HG03460 (cell line): ENCODE measurements at regions not wholly inside any gene's neighbourhood (a gene's known extent, or its start where the extent isn't known, plus 50 kb on each side); places are given as distances from the start of the nearest gene placed in this dataset.

Experiments used
- ATAC-seq: cut with Tn5 transposase; IDR thresholded peaks from one replicate; pipeline ENCODE4 v1.9.1; 2021; ENCODE audit not compliant: unreplicated experiment

GRCh38 chr5:97538912-97539311, 355.9 kb upstream of the RIOK2 start:
- ATAC-seq: no peak

DNA sequence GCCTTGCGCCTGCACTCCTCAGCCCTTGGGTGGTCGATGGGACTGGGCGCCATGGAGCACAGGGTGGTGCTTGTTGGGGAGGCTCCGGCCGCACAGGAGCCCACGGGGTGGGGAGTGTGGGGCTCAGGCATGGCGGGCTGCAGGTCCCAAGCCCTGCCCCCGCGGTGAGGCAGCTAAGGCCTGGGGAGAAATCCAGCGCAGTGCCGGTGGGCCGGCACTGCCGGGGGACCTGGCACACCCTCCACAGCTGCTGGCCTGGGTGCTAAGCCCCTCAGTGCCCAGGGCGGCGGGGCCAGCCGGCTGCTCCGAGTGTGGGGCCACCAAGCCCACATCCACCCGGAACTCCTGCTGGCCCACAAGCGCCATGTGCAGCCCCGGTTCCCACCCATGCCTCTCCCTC, 358.8 kb upstream of the RIOK2 start:
- ATAC-seq: no peak

DNA sequence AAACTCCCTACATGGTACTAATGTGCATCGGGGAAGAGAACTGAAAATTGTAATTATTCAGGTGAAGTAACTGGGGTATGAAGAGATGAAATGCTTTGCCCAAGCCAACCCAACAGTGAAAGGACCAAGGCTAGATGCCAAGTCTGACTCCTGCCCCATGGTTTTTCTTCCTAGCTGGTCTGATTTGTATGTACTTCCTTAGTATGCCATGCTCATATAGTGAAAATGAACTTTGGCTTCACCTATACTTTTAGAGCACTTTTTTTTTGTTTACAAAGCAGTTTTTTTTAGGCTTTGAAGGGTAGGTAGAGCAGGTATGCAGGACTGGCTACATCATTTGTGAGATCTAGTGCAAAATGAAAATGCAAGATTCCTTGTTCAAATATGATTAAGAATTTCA, 359.4 kb upstream of the RIOK2 start:
- ATAC-seq: no peak

DNA sequence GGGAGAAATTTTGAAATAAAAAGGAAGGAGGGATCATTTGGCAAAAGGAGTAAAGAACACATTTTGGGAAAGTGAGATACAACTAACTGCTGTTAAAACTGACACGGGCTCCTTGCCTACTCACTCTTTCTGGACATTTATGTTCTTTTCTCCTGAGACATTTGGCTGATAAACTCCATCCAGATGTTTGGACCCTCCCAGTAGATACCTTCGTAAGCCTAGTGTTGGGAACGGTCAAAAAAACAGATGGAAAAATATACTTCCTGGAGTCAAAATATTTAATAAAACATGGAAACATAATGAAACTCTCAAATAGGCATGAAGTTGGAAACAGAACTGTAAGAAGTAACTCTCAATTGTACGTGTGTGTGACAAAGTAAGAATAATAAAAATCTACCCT, 360.1 kb upstream of the RIOK2 start:
- ATAC-seq: no peak

DNA sequence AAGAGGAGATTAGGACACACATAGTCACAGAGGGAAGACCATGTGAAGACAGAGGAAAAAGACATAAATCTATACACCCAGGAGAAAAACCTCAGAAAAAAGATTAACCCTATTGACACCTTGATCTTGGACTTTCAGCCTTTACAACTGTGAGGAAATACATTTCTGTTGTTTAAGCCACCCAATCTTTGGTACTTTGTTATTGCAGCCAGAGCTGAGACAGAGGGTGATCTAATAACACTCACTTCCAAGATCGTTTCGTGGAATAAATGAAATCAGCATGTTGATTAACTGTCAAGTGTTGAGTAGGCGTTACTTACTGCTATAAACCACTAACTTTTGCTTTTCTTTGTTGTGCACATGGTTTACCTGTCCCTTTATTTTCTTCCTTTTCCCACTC, 361.2 kb upstream of the RIOK2 start:
- no peak for ATAC-seq

DNA sequence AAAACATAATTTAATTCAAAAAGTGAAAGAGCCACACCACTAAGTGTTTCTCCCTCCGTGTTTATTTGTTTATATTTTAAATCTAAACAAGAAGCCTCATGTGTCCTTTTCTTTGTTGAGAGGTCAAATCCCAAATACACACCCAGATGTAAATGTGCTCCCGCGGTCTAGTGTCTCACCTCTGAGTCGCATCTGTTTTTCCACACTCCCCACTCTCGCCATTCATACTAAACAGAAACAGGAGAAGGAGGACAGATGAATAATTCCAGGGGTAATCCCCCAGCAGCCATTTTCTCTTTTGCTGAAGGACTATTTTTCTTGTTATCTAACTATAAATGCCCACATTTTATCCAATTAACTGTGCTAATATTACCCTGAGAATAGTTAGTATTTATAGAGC, 361.6 kb upstream of the RIOK2 start:
- ATAC-seq: no peak

DNA sequence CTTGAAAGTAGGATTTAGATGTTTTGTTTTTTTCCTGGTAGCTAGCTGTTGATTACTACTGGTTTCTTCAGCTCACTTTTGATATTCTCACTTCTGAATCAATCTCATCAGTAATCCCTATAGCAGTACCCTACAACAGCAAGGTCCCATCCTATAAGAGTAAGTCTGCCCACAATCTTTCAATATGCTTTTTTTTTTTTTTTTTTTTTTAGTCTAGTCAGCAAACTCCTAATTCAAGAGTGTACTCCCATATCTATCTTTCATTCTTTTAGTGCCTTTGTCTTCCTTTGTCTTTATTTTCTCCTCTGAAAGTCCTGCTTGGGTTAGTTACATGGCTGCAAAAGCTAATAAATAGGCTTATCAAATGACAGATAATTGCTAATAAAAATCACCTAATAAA, 362.4 kb upstream of the RIOK2 start:
- ATAC-seq: no peak

- no peak for ATAC-seq
Observed at GRCh38 chr5:97545886-97546535, 363.0 kb upstream of the RIOK2 start.

DNA sequence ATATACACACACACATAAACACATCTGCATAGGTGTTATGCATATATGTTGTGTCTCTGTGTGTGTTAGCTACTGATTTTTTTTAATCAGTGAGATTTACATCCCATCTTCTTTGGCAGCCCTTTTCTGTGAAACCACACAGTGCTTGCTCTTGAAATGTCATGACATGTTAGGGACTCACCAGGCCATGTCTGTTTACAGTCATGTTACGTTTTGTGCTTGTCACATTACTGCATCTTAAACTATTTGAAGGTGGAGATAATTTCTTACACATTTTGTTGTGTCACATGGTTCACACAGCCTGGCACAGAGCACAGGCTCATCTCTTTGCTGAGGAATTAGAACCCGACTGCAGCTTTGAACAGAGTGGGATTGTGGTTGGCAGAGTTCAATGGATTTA, 364.4 kb upstream of the RIOK2 start:
- ATAC-seq: no peak

DNA sequence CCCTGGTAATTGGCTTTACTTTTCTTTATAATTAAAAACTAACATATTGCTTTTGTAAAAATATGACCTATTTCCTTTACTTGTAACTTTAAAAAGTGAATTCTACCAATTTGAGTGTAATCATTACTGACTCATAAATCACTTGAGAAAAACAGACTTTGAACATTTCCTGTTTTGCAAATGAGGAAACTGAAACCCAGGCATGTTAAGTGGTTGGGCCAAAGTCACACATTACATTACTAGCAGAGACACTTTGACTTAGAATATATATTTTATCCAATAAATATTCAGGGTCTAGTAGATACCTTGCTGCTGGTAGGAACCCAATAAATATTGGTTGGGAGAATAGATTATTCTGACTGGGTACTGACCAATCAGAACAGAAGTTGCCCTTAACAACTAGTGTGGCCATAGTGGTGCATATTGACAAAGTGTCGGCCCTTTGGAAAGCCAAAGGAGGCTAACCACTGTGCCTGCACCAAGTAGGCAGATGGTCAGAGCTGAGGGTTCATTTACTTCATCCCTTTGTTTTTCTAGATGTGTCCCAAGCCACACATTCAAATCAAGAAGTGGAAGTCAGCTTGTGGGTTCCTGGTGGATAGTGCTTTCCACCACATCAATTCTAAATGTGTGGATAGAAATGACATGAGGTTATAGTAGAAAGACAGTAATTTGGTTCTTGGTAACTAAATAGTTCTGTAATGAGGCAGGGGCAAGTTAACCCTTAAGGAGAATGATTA, 365.1 kb upstream of the RIOK2 start:
- ATAC-seq: peak; percentile 73

DNA sequence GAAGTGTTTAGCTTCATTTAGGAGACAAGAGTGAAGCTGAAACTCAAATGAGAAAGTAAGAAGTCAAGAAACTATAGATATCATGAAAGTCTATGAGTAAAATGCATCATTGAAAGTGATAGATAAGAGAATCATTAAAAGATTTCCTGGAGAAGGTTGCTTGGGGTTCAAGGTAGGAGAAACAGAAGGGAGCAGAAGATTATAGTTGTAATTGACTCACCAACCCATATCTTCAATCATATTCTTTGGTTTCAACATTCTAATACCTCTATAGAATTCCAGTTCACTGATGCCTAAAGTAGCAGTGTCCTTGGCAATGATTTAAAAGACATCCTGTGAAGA, 365.7 kb upstream of the RIOK2 start:
- no peak for ATAC-seq

DNA sequence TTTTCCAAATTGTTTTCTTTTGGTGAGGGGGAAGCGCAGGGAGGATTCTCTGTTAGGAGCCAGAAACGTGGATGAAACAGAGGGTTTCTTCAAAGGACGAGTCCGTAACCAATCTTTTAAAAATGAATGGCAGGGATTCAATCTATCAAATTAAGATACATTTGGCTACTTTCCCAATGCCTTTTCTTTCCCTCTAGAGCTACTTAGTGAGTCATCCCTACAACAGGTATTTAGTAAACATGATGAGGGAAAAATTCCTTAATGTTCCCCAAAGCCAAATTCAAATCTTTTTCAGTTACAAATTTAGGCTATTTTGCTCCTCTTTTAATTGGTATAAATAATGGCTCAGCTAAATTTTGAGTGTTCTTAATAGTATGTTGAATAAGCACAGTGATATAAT, 366.4 kb upstream of the RIOK2 start:
- ATAC-seq: no peak

GRCh38 chr5:97550164-97550563, 367.1 kb upstream of the RIOK2 start:
- ATAC-seq: no peak

DNA sequence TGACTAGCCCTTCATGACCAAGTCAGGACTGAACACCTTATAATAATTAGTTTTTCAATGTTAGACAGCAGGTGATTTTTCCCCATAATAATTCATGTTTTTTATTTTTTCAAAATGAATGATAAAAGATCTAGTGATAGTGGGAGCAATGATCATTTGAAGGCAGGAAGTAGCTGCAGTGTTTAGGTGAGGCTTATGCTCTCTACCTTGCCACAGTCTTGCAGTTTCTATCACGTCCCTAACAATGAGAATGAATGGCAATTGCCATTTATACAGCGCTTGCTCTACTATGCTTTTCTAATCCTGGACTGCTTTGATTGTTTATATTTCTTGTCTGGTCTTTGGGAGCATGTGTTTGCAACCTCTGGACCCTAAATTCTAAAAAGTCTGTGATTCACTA, 367.8 kb upstream of the RIOK2 start:
- no peak for ATAC-seq

GRCh38 chr5:97553604-97554452, 370.8 kb upstream of the RIOK2 start:
- no peak for ATAC-seq

- no peak for ATAC-seq
Observed at GRCh38 chr5:97554977-97555643, 372.1 kb upstream of the RIOK2 start.

- no peak for ATAC-seq
Observed at GRCh38 chr5:97555644-97555981, 372.6 kb upstream of the RIOK2 start.

GRCh38 chr5:97559827-97560598, 377.0 kb upstream of the RIOK2 start:
- no peak for ATAC-seq

- no peak for ATAC-seq
Observed at GRCh38 chr5:97560599-97560993, 377.5 kb upstream of the RIOK2 start.

DNA sequence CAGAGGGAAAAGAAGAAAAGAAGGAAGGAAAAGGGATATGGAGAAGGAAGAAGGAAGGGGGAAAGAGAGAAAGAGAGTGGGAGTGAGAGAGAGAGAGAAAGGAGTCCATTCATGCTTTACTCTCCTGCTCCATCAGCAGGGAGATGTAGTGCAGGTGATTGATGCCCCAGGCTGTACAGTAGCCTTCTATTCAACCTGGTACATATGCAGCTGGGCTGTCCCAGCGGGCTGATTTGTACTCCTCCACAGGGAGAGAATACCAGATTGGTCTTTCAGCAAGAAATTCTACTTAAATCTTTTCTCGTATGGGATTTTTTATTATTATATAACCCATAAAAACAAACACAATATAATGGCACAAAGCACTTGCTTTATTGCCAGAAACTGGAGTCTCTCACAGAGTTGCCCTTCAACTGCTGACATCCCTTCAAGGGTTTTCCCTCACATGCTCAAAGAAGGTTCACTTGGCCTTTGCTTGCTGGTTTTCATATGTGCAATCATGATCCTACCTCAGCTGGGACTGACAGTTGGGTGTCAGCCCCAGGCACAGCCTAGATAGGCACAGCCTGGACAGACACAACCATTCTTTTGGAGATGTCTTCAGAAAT, 380.1 kb upstream of the RIOK2 start:
- ATAC-seq: no peak

DNA sequence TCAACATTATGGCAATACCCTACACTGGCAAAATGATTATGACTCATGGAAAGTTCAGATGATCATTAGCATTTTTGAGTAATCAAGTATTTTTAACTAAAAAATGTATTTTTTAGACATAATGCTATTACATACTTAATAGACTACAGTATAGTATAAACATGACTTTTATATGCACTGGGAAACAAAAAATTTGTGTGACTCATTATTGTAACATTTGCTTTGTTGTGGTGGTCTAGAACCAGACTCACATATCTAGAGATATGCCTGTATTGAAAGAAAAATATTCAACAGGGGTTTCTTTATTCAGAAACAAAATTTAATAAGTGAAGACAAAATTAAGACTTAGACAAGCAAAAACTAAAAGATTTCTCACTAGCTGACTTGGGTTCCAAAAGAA, 385.3 kb upstream of the RIOK2 start:
- ATAC-seq: no peak
